HAP-1 (cell line): ENCODE measurements at regions not wholly inside any gene's neighbourhood (a gene's known extent, or its start where the extent isn't known, plus 50 kb on each side); places are given as distances from the start of the nearest gene placed in this dataset.
A peak's percentile ranks its signal among the peaks of the same experiment; 100 is the strongest.
"Not testable (repeated sequence)": the region's sequence is repeated elsewhere in the genome, so short reads cannot be mapped to it uniquely, and the experiment has no call there.

Experiments used
- DNase-seq, 2 experiments: peaks; one replicate each; pipeline ENCODE4 v3.0.0-alpha.2; 2016 to 2020; ENCODE audit warnings: low spot score in 2 of 2
- H3K27me3 ChIP-seq: fragments of 250-450 bp; sonication (Bioruptor Pico); 2 replicates; pipeline ENCODE4 v1.5.1; 2020; ENCODE audit warnings: low read depth, mild to moderate bottlenecking, moderate library complexity
- H3K36me3 ChIP-seq: fragments of 250-450 bp; sonication (Bioruptor Pico); replicated peaks from 2 replicates; pipeline ENCODE4 v1.5.1; 2020; ENCODE audit warnings: mild to moderate bottlenecking
- H3K4me1 ChIP-seq: fragments of 250-450 bp; sonication (Bioruptor Pico); 2 replicates; pipeline ENCODE4 v1.5.1; 2020; ENCODE audit warnings: mild to moderate bottlenecking
- H3K4me3 ChIP-seq: fragments of 250-450 bp; sonication (Bioruptor Pico); 2 replicates; pipeline ENCODE4 v1.5.1; 2020; ENCODE audit warnings: mild to moderate bottlenecking, moderate library complexity
- H3K9me3 ChIP-seq: fragments of 250-450 bp; sonication (Bioruptor Pico); 2 replicates; pipeline ENCODE4 v1.5.1; 2020; ENCODE audit warnings: mild to moderate bottlenecking, moderate library complexity
- in situ Hi-C: fragments of 300-500 bp; cut with MboI; formaldehyde crosslinking; loops from 3 replicates; pipeline ENCODE4 v1.14.3; 2020; ENCODE audit warnings: low sequenced_read_pairs, inconsistent platforms, mixed read lengths

DNA sequence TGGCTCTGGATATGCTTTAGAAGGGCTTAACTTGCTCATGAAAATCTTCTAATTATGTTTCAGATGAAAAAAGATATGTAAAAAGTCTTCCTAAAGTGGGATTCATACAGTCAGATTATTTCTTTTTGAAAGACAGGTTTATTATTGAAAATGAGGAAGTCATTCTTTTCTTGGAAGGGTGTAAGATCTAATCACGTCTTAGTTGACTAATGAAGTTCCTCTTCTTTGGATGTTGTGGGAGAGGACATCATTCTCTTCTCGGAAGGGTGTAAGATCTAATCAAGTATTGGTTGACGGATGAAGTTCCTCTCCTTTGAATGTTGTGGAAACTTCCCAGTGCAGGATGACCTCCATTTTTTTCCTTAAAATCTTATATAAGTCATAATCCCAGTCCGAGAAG, 74.9 kb downstream of the ALG10 start:
- no peaks in the 10 kb centered on the region for H3K36me3 ChIP-seq
- in situ Hi-C loops = no loop called here
- DNase-seq = no peak
- H3K9me3 ChIP-seq = no peaks in the 10 kb centered on the region
- H3K4me1 ChIP-seq = no peaks in the 10 kb centered on the region
- H3K4me3 ChIP-seq = no peak overlapping the region
- H3K27me3 ChIP-seq = no peaks in the 10 kb centered on the region

- H3K4me1 ChIP-seq = no peaks in the 10 kb centered on the region
- no peaks in the 10 kb centered on the region for H3K27me3 ChIP-seq
- DNase-seq = no peak
- no peaks in the 10 kb centered on the region for H3K9me3 ChIP-seq
- H3K4me3 ChIP-seq = no peak overlapping the region
- in situ Hi-C loops = no loop called here
- H3K36me3 ChIP-seq = no peaks in the 10 kb centered on the region
Observed at GRCh38 chr12:34105392-34105933, 83.2 kb downstream of the ALG10 start.

DNA sequence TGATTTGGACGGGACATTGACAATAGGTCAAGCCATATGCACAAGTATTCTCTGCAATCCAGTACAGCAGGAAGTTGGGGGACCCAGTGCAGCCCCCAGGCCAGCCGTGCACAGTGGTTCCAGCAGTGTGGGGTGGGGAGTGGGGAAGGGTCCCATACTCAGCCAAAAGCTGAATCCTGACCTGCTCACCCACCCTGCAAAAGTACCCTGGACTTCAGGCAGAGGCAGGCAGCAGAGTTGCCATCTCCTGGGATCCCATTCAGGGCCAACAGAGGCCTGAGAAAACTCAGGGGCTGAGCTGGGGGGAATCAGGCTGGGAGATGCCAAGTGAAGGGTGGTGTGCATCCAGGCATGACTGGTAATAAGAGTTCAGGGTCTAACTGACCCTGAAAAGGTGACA, 83.9 kb downstream of the ALG10 start:
- Histone ChIP-seq H3K9me3 (no peaks in the 10 kb centered on the region), H3K27me3 (no peaks in the 10 kb centered on the region), H3K4me3 (no peak overlapping the region), H3K36me3 (no peaks in the 10 kb centered on the region), H3K4me1 (no peaks in the 10 kb centered on the region)
- DNase-seq = no peak
- in situ Hi-C loops = no loop called here

GRCh38 chr12:34107016-34107415, 84.7 kb downstream of the ALG10 start:
- no peaks in the 10 kb centered on the region for H3K9me3 ChIP-seq
- in situ Hi-C loops = no loop called here

DNA sequence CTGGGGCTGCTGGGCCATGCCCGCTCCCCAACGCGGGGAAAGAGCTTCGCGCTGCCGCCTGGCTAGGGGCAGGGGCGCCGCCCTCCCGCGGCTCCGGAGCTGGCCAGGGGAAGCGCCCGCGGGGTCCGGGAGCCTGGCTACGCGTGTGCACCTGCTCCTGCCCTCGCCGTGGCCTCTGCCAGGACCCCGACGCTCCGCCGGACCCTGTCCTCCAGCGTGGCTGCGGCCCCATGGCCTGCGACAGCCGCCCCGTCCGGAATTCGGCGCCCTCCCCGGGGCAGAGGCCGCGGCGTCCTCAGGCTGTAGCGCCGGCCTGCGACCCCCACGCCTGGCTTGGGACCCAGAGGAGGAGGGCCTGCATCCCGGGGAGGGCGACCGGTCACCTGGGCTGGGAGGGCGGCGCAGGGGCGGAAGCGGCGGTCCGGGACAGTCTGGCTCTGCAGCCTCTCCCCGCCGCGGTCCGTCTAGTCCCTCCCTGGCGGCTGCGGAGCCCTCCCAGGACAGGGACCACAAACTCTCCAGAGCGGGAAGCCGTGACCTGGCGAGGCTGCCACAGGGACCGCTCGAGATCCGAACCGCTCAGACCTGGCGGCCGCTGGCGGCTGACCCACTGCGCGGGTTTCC, 85.6 kb downstream of the ALG10 start:
- Histone ChIP-seq H3K4me1 (no peaks in the 10 kb centered on the region), H3K4me3 (no peak overlapping the region), H3K36me3 (no peaks in the 10 kb centered on the region), H3K27me3 (no peaks in the 10 kb centered on the region), H3K9me3 (no peaks in the 10 kb centered on the region)
- in situ Hi-C loops = no loop called here
- no peak for DNase-seq

More at GRCh38 chr12:34107016-34107415, 84.7 kb downstream of the ALG10 start:
- DNase-seq = no peak
- no peak overlapping the region for H3K4me3 ChIP-seq
- H3K4me1 ChIP-seq = no peaks in the 10 kb centered on the region
- no peaks in the 10 kb centered on the region for H3K27me3 ChIP-seq
- H3K36me3 ChIP-seq = no peaks in the 10 kb centered on the region

- no peaks in the 10 kb centered on the region for H3K9me3 ChIP-seq
- H3K4me1 ChIP-seq = no peaks in the 10 kb centered on the region
- no peaks in the 10 kb centered on the region for H3K36me3 ChIP-seq
- DNase-seq = no peak
- H3K4me3 ChIP-seq = no peak overlapping the region
- in situ Hi-C loops = no loop called here
- no peaks in the 10 kb centered on the region for H3K27me3 ChIP-seq
Observed at GRCh38 chr12:34108405-34108803, 86.1 kb downstream of the ALG10 start.

- Histone ChIP-seq H3K4me1 (no peaks in the 10 kb centered on the region), H3K27me3 (no peaks in the 10 kb centered on the region), H3K9me3 (no peaks in the 10 kb centered on the region), H3K36me3 (no peaks in the 10 kb centered on the region), H3K4me3 (no peak overlapping the region)
- in situ Hi-C loops = no loop called here
- no peak for DNase-seq
Observed at GRCh38 chr12:34108967-34109366, 86.7 kb downstream of the ALG10 start.

GRCh38 chr12:34109390-34109789, 87.1 kb downstream of the ALG10 start:
- DNase-seq = no peak
- in situ Hi-C loops = no loop called here
- no peak overlapping the region for H3K4me3 ChIP-seq
- H3K36me3 ChIP-seq = no peaks in the 10 kb centered on the region
- no peaks in the 10 kb centered on the region for H3K4me1 ChIP-seq
- no peaks in the 10 kb centered on the region for H3K27me3 ChIP-seq
- H3K9me3 ChIP-seq = no peaks in the 10 kb centered on the region

DNA sequence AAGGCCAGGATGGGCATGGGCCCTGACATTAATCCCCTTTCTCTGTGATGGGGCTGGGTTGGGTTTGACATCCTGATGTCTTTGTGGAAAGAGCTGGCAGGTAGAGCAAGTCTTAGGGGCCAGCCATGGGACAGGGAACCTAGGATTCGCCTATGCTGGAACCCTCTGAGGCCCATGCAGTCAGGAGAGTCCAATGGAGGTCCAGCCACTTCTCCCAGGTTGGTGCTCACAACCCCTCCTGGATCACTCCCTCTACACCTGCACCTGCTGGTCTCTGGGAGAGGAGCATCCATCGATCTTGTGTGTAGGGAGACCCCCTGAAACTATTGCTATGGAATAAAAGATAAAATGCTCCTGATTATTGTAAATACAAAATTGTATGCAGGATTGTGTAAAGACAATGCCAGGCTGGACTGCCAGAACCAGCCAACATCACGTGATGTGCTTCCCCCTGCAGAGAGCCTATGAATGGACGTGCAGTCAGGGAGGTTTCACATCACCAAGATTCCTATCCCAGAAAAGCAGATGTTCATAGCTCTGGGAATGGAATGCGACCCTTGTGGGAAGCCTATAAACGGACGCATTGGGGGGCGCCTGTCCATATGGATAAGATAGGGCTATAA, 87.7 kb downstream of the ALG10 start:
- in situ Hi-C loops, H3K4me3 ChIP-seq, H3K9me3 ChIP-seq, H3K27me3 ChIP-seq, H3K4me1 ChIP-seq, DNase-seq, H3K36me3 ChIP-seq: not testable (repeated sequence)

DNA sequence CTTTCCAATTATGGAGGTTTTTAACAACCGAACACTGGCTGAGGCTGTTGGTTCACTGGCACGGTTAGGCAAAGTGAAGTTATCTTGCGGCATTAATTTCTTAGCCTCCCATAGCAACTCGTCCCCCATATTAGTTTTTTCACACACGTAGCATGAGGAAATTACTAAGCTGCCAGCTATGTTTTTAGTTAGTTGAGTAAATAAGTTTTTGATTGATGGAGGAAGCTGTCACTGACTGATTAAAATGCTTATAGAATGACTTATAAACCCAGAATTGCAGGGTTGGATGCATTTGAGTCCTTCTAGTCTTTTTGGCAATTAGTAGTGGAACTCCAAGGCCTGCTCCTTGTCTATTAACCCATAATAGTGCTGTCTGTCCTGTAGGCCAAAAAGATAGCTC, 97.1 kb downstream of the ALG10 start:
- Histone ChIP-seq H3K36me3 (no peaks in the 10 kb centered on the region), H3K9me3 (no peaks in the 10 kb centered on the region), H3K27me3 (no peaks in the 10 kb centered on the region), H3K4me1 (no peaks in the 10 kb centered on the region), H3K4me3 (no peak overlapping the region)
- DNase-seq = no peak
- in situ Hi-C loops = no loop called here

DNA sequence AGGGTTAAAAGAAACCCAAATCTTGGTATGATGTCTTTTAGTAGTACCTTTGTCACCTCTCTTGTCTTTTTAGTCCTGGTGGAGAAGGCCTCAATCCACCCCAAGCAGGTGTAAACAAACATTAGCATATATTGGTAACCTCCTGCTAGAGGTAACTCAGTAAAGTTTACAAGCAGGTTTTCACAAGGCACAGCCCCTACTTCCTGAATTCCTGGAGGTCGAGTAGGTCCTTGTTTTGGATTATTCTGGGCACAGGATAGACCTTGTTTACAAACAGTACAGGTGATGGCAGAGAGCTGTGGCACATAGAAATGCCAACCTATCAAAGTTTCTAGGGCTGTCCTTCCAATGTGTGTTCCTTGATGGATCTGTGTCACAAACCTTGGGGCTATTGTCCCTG, 99.1 kb downstream of the ALG10 start:
- H3K4me3 ChIP-seq = no peak overlapping the region
- H3K4me1 ChIP-seq = no peaks in the 10 kb centered on the region
- in situ Hi-C loops = no loop called here
- H3K9me3 ChIP-seq = no peaks in the 10 kb centered on the region
- DNase-seq = no peak
- H3K27me3 ChIP-seq = no peaks in the 10 kb centered on the region
- H3K36me3 ChIP-seq = no peaks in the 10 kb centered on the region

DNA sequence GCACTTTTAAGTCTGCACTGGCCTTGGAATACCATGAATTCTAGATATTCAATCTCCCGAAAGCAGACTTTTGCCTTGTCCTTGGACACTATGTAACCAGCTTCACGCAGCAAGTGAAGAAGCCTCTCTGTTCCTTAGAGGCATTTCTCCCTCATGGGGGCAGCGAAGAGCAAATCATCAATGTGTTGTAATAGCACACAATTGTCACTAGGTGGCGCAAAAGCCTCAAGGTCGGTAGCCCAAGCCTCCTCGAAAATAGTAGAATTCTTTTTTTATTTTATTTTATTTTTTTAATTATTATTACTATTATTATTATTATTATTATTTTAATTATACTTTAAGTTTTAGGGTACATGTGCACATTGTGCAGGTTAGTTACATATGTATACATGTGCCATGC, 100.8 kb downstream of the ALG10 start:
- H3K36me3 ChIP-seq, H3K9me3 ChIP-seq, H3K4me3 ChIP-seq, H3K4me1 ChIP-seq, H3K27me3 ChIP-seq, in situ Hi-C loops: not testable (repeated sequence)
- peak; percentile 30 to 48 for DNase-seq

GRCh38 chr12:34124608-34125007, 102.3 kb downstream of the ALG10 start:
- DNase-seq = no peak
- in situ Hi-C loops = no loop called here
- no peak overlapping the region for H3K4me3 ChIP-seq
- H3K36me3 ChIP-seq = no peaks in the 10 kb centered on the region
- no peaks in the 10 kb centered on the region for H3K4me1 ChIP-seq
- no peaks in the 10 kb centered on the region for H3K9me3 ChIP-seq
- no peaks in the 10 kb centered on the region for H3K27me3 ChIP-seq

- Histone ChIP-seq H3K4me3 (no peak overlapping the region), H3K36me3 (no peaks in the 10 kb centered on the region), H3K9me3 (no peaks in the 10 kb centered on the region), H3K4me1 (no peaks in the 10 kb centered on the region), H3K27me3 (no peaks in the 10 kb centered on the region)
- no peak for DNase-seq
- in situ Hi-C loops = no loop called here
Observed at GRCh38 chr12:34126239-34126641, 103.9 kb downstream of the ALG10 start.

GRCh38 chr12:34126805-34127204, 104.5 kb downstream of the ALG10 start:
- no peaks in the 10 kb centered on the region for H3K27me3 ChIP-seq
- no peaks in the 10 kb centered on the region for H3K36me3 ChIP-seq
- no peaks in the 10 kb centered on the region for H3K4me1 ChIP-seq
- H3K4me3 ChIP-seq = no peak overlapping the region
- no peak for DNase-seq
- in situ Hi-C loops = no loop called here
- H3K9me3 ChIP-seq = no peaks in the 10 kb centered on the region
